ENCODE measurements at regions not wholly inside any gene's neighbourhood (a gene's known extent, or its start where the extent isn't known, plus 50 kb on each side); places are given as distances from the start of the nearest gene placed in this dataset.
"Not testable (repeated sequence)": the region's sequence is repeated elsewhere in the genome, so short reads cannot be mapped to it uniquely, and the experiment has no call there.

- DNase-seq, result no peak
Observed at GRCh38 chr1:148354913-148355308, 128.2 kb downstream of the PPIAL4G start.

- DNase-seq, result no peak
Observed at GRCh38 chr1:148354284-148354912, 128.7 kb downstream of the PPIAL4G start.

GRCh38 chr1:148353461-148354283, 129.4 kb downstream of the PPIAL4G start:
- DNase-seq, result no peak

- DNase-seq, result no peak
Observed at GRCh38 chr1:148352470-148353053, 130.5 kb downstream of the PPIAL4G start.

GRCh38 chr1:148347781-148348180, 135.3 kb downstream of the PPIAL4G start:
- DNase-seq, result no peak

- not testable (repeated sequence) for DNase-seq
Observed at GRCh38 chr1:148345659-148346151, 137.4 kb downstream of the PPIAL4G start.

GRCh38 chr1:148344651-148345050, 138.5 kb downstream of the PPIAL4G start:
- DNase-seq, result not testable (repeated sequence)

- DNase-seq, result not testable (repeated sequence)
Observed at GRCh38 chr1:148341729-148342128, 141.4 kb downstream of the PPIAL4G start.

- not testable (repeated sequence) for DNase-seq
Observed at GRCh38 chr1:148336121-148336918, 146.8 kb downstream of the PPIAL4G start.

GRCh38 chr1:148334339-148335130, 148.6 kb downstream of the PPIAL4G start:
- peak; percentile 68 for DNase-seq

- no peak for DNase-seq
Observed at GRCh38 chr1:148333875-148334338, 149.2 kb downstream of the PPIAL4G start.

- no peak for DNase-seq
Observed at GRCh38 chr1:148328884-148329283, 154.2 kb downstream of the PPIAL4G start.

GRCh38 chr1:148325031-148325430, 158.1 kb downstream of the PPIAL4G start:
- not testable (repeated sequence) for DNase-seq

- not testable (repeated sequence) for DNase-seq
Observed at GRCh38 chr1:148324465-148324864, 158.6 kb downstream of the PPIAL4G start.

- DNase-seq, result not testable (repeated sequence)
Observed at GRCh38 chr1:148320079-148320478, 163.0 kb downstream of the PPIAL4G start.

GRCh38 chr1:148318904-148319242, 164.2 kb downstream of the PPIAL4G start:
- no peak for DNase-seq

GRCh38 chr1:148318123-148318903, 164.8 kb downstream of the PPIAL4G start:
- DNase-seq, result peak; percentile 66

GRCh38 chr1:148317288-148317985, 165.4 kb upstream of the NBPF11 start:
- DNase-seq, result no peak

- DNase-seq, result no peak
Observed at GRCh38 chr1:148315071-148315811, 163.2 kb upstream of the NBPF11 start.

- no peak for DNase-seq
Observed at GRCh38 chr1:148310807-148311206, 158.7 kb upstream of the NBPF11 start.
